DOHH2 (cell line): ENCODE measurements at regions not wholly inside any gene's neighbourhood (a gene's known extent, or its start where the extent isn't known, plus 50 kb on each side); places are given as distances from the start of the nearest gene placed in this dataset.

Source experiments
- CTCF ChIP-seq: fragments of 200-600 bp; sonication (generic); IDR thresholded peaks from one replicate; pipeline ENCODE4 v1.5.1; 2014; ENCODE audit warnings: antibody characterized with exemption, mild to moderate bottlenecking, low read depth, low read length; ENCODE audit not compliant: poor library complexity, severe bottlenecking
- EZH2phosphoT487 ChIP-seq: fragments of 200-600 bp; sonication (generic); IDR thresholded peaks from 2 replicates; pipeline ENCODE4 v1.6.1; 2017; ENCODE audit warnings: borderline replicate concordance, mild to moderate bottlenecking, antibody characterized with exemption, low read length, moderate library complexity, mixed read lengths

DNA sequence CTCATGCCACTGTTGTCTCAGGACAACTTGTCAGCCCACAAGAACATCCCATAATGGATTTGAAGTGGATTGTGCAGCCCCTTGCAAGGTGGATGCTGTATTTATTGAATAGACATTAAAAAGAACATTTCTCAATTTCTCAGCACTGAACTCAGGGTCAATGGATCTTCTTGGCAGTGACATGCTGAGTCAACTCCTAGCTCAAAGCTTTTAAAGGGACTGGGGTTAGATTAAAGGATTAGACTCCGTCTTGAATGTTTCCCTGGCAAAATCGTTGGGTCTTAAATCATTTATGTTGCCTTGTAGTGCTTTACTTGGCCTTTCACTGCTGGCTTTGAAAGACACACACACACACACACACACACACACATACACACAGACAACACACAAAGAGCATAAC is 221.6 kb upstream of the PBX1 start:
- no peak for TF ChIP-seq CTCF
- no peak for TF ChIP-seq EZH2phosphoT487
